PC-9 (cell line): ENCODE measurements at regions not wholly inside any gene's neighbourhood (a gene's known extent, or its start where the extent isn't known, plus 50 kb on each side); places are given as distances from the start of the nearest gene placed in this dataset.

Experiments used
- EZH2 ChIP-seq: fragments of 200-600 bp; sonication (generic); IDR thresholded peaks from 2 replicates; pipeline ENCODE4 v1.8.0; 2017; ENCODE audit warnings: antibody characterized with exemption, low read depth
- TF ChIP-seq, protein P1 (sequence below): fragments of 200-600 bp; sonication (generic); conservative IDR thresholded peaks from 2 replicates; pipeline ENCODE4 v1.6.1; 2017; ENCODE audit warnings: mixed run types, antibody characterized with exemption, mild to moderate bottlenecking, moderate library complexity

DNA sequence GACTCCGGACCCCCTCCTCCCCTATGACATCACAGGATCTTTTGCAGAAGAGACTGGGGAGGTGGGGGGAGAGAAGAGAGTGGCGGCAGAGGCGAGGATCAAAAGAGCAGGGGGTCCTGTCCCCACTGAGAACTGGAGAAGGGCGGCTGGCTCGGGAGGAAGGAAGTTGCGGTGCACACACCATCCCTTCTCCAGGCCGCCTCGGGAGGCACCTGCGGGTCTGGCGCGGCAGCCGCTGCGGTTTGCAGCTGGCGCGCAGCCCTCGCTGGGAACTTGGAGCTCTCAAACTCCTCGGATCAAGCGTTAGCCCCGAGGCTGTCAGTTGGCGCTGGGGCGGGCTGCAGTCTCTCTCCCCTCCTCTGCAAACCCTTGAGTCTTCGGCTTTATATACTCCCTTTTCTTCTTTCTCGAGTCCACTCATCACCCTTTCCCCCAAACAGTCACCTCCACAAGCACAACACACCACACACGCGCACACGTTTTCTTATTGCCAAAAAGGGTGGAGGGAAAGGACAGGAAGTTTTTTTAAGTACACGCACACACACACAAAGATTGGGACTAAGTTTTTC lies 180.7 kb downstream of the TBXT start:
- TF ChIP-seq EZH2 = no peak
- TF ChIP-seq, protein P1, sequence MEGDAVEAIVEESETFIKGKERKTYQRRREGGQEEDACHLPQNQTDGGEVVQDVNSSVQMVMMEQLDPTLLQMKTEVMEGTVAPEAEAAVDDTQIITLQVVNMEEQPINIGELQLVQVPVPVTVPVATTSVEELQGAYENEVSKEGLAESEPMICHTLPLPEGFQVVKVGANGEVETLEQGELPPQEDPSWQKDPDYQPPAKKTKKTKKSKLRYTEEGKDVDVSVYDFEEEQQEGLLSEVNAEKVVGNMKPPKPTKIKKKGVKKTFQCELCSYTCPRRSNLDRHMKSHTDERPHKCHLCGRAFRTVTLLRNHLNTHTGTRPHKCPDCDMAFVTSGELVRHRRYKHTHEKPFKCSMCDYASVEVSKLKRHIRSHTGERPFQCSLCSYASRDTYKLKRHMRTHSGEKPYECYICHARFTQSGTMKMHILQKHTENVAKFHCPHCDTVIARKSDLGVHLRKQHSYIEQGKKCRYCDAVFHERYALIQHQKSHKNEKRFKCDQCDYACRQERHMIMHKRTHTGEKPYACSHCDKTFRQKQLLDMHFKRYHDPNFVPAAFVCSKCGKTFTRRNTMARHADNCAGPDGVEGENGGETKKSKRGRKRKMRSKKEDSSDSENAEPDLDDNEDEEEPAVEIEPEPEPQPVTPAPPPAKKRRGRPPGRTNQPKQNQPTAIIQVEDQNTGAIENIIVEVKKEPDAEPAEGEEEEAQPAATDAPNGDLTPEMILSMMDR = no peak
